PC-9 (cell line): ENCODE measurements at regions not wholly inside any gene's neighbourhood (a gene's known extent, or its start where the extent isn't known, plus 50 kb on each side); places are given as distances from the start of the nearest gene placed in this dataset.

Experiments used
- BruUV-seq: library from RNA; stranded (reverse); fragments of 400-500 nt; replicated peaks from 2 replicates; lab custom pipeline; 2021; lab: Mats Ljungman, UMichigan
- CTCF ChIA-PET: fragments of 300-600 bp; sonication (Branson Sonifier 250); formaldehyde crosslinking; loops from one replicate; lab custom pipeline; 2022; ENCODE audit warnings: antibody characterized with exemption; lab: Charles Lee
- POLR2A ChIA-PET: fragments of 300-600 bp; sonication (Branson Sonifier 250); formaldehyde crosslinking; loops from one replicate; lab custom pipeline; 2022; ENCODE audit warnings: antibody characterized with exemption; ENCODE audit not compliant: unreplicated experiment; lab: Charles Lee
- DNase-seq, 2 experiments: peaks; one replicate each; pipeline versions ENCODE4 v3.0.0 to v3.0.0-alpha.2; 2015 to 2022; ENCODE audit warnings: mixed read lengths in 1 of 2
- H2AFZ ChIP-seq: fragments of 200-600 bp; sonication (generic); 2 replicates; pipeline ENCODE4 v1.8.1; 2017; ENCODE audit warnings: antibody characterized with exemption
- H3F3A ChIP-seq: fragments of 200-600 bp; sonication (generic); 2 replicates; pipeline ENCODE4 v1.8.1; 2017; ENCODE audit warnings: antibody characterized with exemption, mild to moderate bottlenecking, low read depth; ENCODE audit not compliant: insufficient read depth
- H3K27ac ChIP-seq: fragments of 200-600 bp; sonication (generic); 2 replicates; pipeline ENCODE4 v1.6.1; 2016; ENCODE audit warnings: mixed run types
- H3K27me3 ChIP-seq: fragments of 200-600 bp; sonication (generic); 2 replicates; pipeline ENCODE4 v1.6.1; 2016; ENCODE audit warnings: low read depth, mixed run types; ENCODE audit not compliant: insufficient read depth
- H3K36me3 ChIP-seq: fragments of 200-600 bp; sonication (generic); 2 replicates; pipeline ENCODE4 v1.6.1; 2016; ENCODE audit warnings: low read depth, mixed run types
- H3K4me1 ChIP-seq: fragments of 200-600 bp; sonication (generic); replicated peaks from 2 replicates; pipeline ENCODE4 v1.6.1; 2016; ENCODE audit warnings: mixed run types; ENCODE audit not compliant: insufficient read depth
- H3K4me2 ChIP-seq: fragments of 200-600 bp; sonication (generic); 2 replicates; pipeline ENCODE4 v1.6.1; 2017; ENCODE audit warnings: mixed run types
- H3K4me3 ChIP-seq: fragments of 200-600 bp; sonication (generic); 2 replicates; pipeline ENCODE4 v1.6.1; 2016; ENCODE audit warnings: mixed run types
- H3K79me2 ChIP-seq: fragments of 200-600 bp; sonication (generic); 2 replicates; pipeline ENCODE4 v1.6.1; 2017; ENCODE audit warnings: low read depth, mixed run types
- H3K9me2 ChIP-seq: fragments of 200-600 bp; sonication (generic); 2 replicates; pipeline ENCODE4 v1.8.1; 2017; ENCODE audit warnings: mild to moderate bottlenecking; ENCODE audit not compliant: insufficient read depth
- H3K9me3 ChIP-seq: fragments of 200-600 bp; sonication (generic); 2 replicates; pipeline ENCODE4 v1.8.1; 2016; ENCODE audit warnings: low read depth; ENCODE audit not compliant: insufficient read depth
- H4K20me1 ChIP-seq: fragments of 200-600 bp; sonication (generic); 2 replicates; pipeline ENCODE4 v1.8.1; 2017; ENCODE audit not compliant: insufficient read depth
- EZH2 ChIP-seq: fragments of 200-600 bp; sonication (generic); IDR thresholded peaks from 2 replicates; pipeline ENCODE4 v1.8.0; 2017; ENCODE audit warnings: antibody characterized with exemption, low read depth
- intact Hi-C: fragments of 100-400 bp; cut with micrococcal nuclease; formaldehyde crosslinking; loops from one replicate; pipeline ENCODE4 v1.10.0; 2022; ENCODE audit not compliant: unreplicated experiment
- TF ChIP-seq, protein P1 (sequence below): fragments of 200-600 bp; sonication (generic); conservative IDR thresholded peaks from 2 replicates; pipeline ENCODE4 v1.6.1; 2017; ENCODE audit warnings: mixed run types, antibody characterized with exemption, mild to moderate bottlenecking, moderate library complexity

- Histone ChIP-seq H3K27ac (no peak overlapping the region), H2AFZ (no peak overlapping the region), H3K4me1 (no peaks in the 10 kb centered on the region), H3K9me3 (peaks cover 1% of the 10 kb centered on the region; the same call in 1 of the 2 replicates), H3K27me3 (no peaks in the 10 kb centered on the region), H3K79me2 (no peaks in the 10 kb centered on the region), H3K36me3 (no peaks in the 10 kb centered on the region), H3F3A (no peaks in the 10 kb centered on the region), H3K4me3 (no peak overlapping the region), H4K20me1 (no peaks in the 10 kb centered on the region), H3K4me2 (no peak overlapping the region), H3K9me2 (no peaks in the 10 kb centered on the region; the same call in 1 of the 2 replicates)
- no TSS peak for BruUV-seq
- intact Hi-C loops, result no loop called here
- ChIA-PET CTCF (no interaction called here), POLR2A (no interaction called here)
- TF ChIP-seq, protein P1, sequence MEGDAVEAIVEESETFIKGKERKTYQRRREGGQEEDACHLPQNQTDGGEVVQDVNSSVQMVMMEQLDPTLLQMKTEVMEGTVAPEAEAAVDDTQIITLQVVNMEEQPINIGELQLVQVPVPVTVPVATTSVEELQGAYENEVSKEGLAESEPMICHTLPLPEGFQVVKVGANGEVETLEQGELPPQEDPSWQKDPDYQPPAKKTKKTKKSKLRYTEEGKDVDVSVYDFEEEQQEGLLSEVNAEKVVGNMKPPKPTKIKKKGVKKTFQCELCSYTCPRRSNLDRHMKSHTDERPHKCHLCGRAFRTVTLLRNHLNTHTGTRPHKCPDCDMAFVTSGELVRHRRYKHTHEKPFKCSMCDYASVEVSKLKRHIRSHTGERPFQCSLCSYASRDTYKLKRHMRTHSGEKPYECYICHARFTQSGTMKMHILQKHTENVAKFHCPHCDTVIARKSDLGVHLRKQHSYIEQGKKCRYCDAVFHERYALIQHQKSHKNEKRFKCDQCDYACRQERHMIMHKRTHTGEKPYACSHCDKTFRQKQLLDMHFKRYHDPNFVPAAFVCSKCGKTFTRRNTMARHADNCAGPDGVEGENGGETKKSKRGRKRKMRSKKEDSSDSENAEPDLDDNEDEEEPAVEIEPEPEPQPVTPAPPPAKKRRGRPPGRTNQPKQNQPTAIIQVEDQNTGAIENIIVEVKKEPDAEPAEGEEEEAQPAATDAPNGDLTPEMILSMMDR, result no peak
- no peak for TF ChIP-seq EZH2
- DNase-seq, result no peak
These were observed 658.4 kb downstream of the EFNA5 start for GRCh38 chr5:107012371-107012770.

DNA sequence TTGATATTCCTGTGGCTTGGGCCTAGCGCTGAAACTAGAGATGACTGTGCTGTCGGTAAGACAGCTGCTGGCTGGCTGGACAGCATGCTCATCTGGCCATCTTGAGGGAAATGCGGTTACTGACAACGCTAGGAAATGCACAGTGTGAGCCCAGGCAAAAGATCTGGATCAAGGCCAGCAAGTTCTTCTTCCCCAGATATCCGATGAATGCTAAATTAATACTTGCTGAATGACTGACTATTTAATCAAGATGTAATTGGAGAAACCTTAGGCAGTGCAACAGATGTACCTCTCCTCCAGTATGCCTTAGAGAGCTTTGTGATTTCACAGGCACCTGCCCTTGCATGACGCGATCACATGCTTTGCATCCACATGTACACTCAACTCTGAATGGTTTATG, 659.1 kb downstream of the EFNA5 start:
- intact Hi-C loops, result no loop called here

GRCh38 chr5:107010060-107010459, 660.7 kb downstream of the EFNA5 start:
- POLR2A ChIA-PET, result no interaction called here

More for the DNA sequence above, 659.1 kb downstream of the EFNA5 start:
- Histone ChIP-seq H3K27me3 (no peaks in the 10 kb centered on the region), H3K4me3 (no peak overlapping the region), H3K79me2 (no peaks in the 10 kb centered on the region), H3K36me3 (no peaks in the 10 kb centered on the region), H2AFZ (no peak overlapping the region; the same call in 1 of the 2 replicates), H3K27ac (no peak overlapping the region), H3K4me1 (no peaks in the 10 kb centered on the region), H3F3A (no peaks in the 10 kb centered on the region), H3K9me2 (no peaks in the 10 kb centered on the region; the same call in 1 of the 2 replicates), H3K4me2 (no peak overlapping the region), H3K9me3 (no peaks in the 10 kb centered on the region), H4K20me1 (no peaks in the 10 kb centered on the region)
- BruUV-seq, result no TSS peak
- ChIA-PET CTCF (no interaction called here), POLR2A (no interaction called here)
- TF ChIP-seq, protein P1, result no peak
- TF ChIP-seq EZH2, result no peak
- DNase-seq, result no peak

More at GRCh38 chr5:107010060-107010459, 660.7 kb downstream of the EFNA5 start:
- Histone ChIP-seq H3K9me2 (no peaks in the 10 kb centered on the region; the same call in 1 of the 2 replicates), H3K27me3 (no peaks in the 10 kb centered on the region), H3K4me3 (no peak overlapping the region), H3K4me2 (no peak overlapping the region), H3K27ac (no peak overlapping the region), H3K4me1 (no peaks in the 10 kb centered on the region), H4K20me1 (no peaks in the 10 kb centered on the region), H3K79me2 (no peaks in the 10 kb centered on the region), H2AFZ (no peak overlapping the region), H3K9me3 (no peaks in the 10 kb centered on the region), H3F3A (no peaks in the 10 kb centered on the region), H3K36me3 (no peaks in the 10 kb centered on the region)
- BruUV-seq, result no TSS peak
- TF ChIP-seq EZH2, result no peak
- TF ChIP-seq, protein P1, result no peak
- CTCF ChIA-PET, result no interaction called here
- intact Hi-C loops, result no loop called here
- no peak for DNase-seq
